BJ (cell line): ENCODE measurements at regions not wholly inside any gene's neighbourhood (a gene's known extent, or its start where the extent isn't known, plus 50 kb on each side); places are given as distances from the start of the nearest gene placed in this dataset.

ENCODE experiments used
- CTCF ChIA-PET: fragments of 350-600 bp; formaldehyde crosslinking; extraction: SDS; loops from one replicate; lab custom pipeline; 2021; ENCODE audit warnings: antibody characterized with exemption, inconsistent platforms; lab: Yijun Ruan, JAX
- POLR2A ChIA-PET: fragments of 300-600 bp; sonication (Branson Sonifier 250); formaldehyde crosslinking; extraction: SDS; loops from one replicate; lab custom pipeline; 2021; ENCODE audit warnings: antibody characterized with exemption; lab: Charles Lee
- DNase-seq: peaks from one replicate; pipeline ENCODE4 v3.0.0-alpha.2; 2011; ENCODE audit warnings: low read depth
- H3K27me3 ChIP-seq: 2 replicates; pipeline ENCODE4 v1.6.0; 2011; ENCODE audit warnings: low read length; ENCODE audit not compliant: control insufficient read depth, insufficient read depth
- H3K36me3 ChIP-seq: 2 replicates; pipeline ENCODE4 v1.5.1; 2011; ENCODE audit warnings: low read length; ENCODE audit not compliant: control insufficient read depth, insufficient read depth
- H3K4me3 ChIP-seq: 2 replicates; pipeline ENCODE4 v1.5.1; 2011; ENCODE audit warnings: low read depth, mild to moderate bottlenecking, control low read depth, low read length
- CTCF ChIP-seq: IDR thresholded peaks from 2 replicates; pipeline ENCODE4 v1.5.1; 2011; ENCODE audit warnings: low read depth, mild to moderate bottlenecking, control low read depth, inconsistent platforms, low read length, moderate library complexity; ENCODE audit not compliant: insufficient read depth

- H3K27me3 ChIP-seq, result peaks cover 8% of the 10 kb centered on the region
- H3K36me3 ChIP-seq, result no peaks in the 10 kb centered on the region
- DNase-seq, result no peak
- ChIA-PET POLR2A (no interaction called here), CTCF (interaction anchor here (2.0 kb wide), 1 partner anchor 113 kb away, joined by 4 read pairs; no protein-coding TSS in a partner anchor)
- H3K4me3 ChIP-seq, result no peak overlapping the region
- no peak for TF ChIP-seq CTCF
Observed at GRCh38 chr10:78160591-78160990, 126.9 kb downstream of the RPS24 start.

- no peaks in the 10 kb centered on the region for H3K36me3 ChIP-seq
- ChIA-PET CTCF (no interaction called here), POLR2A (no interaction called here)
- H3K27me3 ChIP-seq, result peaks cover 8% of the 10 kb centered on the region
- no peak for DNase-seq
- H3K4me3 ChIP-seq, result no peak overlapping the region
- no peak for TF ChIP-seq CTCF
Observed at GRCh38 chr10:78162853-78163252, 129.2 kb downstream of the RPS24 start.

- ChIA-PET CTCF (no interaction called here), POLR2A (no interaction called here)
- DNase-seq, result no peak
Observed at GRCh38 chr10:78164702-78165101, 131.0 kb downstream of the RPS24 start.

GRCh38 chr10:78165172-78165571, 131.5 kb downstream of the RPS24 start:
- no peaks in the 10 kb centered on the region for H3K36me3 ChIP-seq
- POLR2A ChIA-PET, result no interaction called here
- CTCF ChIA-PET, result no interaction called here
- no peak for DNase-seq
- TF ChIP-seq CTCF, result no peak
- no peak overlapping the region for H3K4me3 ChIP-seq
- peaks cover 1% of the 10 kb centered on the region for H3K27me3 ChIP-seq

More at GRCh38 chr10:78164702-78165101, 131.0 kb downstream of the RPS24 start:
- no peak for TF ChIP-seq CTCF
- Histone ChIP-seq H3K36me3 (no peaks in the 10 kb centered on the region), H3K4me3 (no peak overlapping the region), H3K27me3 (peaks cover 4% of the 10 kb centered on the region)

- CTCF ChIA-PET, result no interaction called here
- DNase-seq, result no peak
- POLR2A ChIA-PET, result no interaction called here
- Histone ChIP-seq H3K4me3 (no peak overlapping the region), H3K36me3 (no peaks in the 10 kb centered on the region), H3K27me3 (peaks cover 1% of the 10 kb centered on the region; the same call in 1 of the 2 replicates)
- 0 out of 2 replicates have a peak, but pooled peaks have one; percentile 23 for TF ChIP-seq CTCF
Observed at GRCh38 chr10:78165617-78166016, 132.0 kb downstream of the RPS24 start.
